HK-2 (cell line): ENCODE measurements at regions not wholly inside any gene's neighbourhood (a gene's known extent, or its start where the extent isn't known, plus 50 kb on each side); places are given as distances from the start of the nearest gene placed in this dataset.
"Not testable (repeated sequence)": the region's sequence is repeated elsewhere in the genome, so short reads cannot be mapped to it uniquely, and the experiment has no call there.

Experiments used
- DNase-seq: peaks from one replicate; pipeline ENCODE4 v3.0.0-alpha.2; 2018; ENCODE audit not compliant: unreplicated experiment

DNA sequence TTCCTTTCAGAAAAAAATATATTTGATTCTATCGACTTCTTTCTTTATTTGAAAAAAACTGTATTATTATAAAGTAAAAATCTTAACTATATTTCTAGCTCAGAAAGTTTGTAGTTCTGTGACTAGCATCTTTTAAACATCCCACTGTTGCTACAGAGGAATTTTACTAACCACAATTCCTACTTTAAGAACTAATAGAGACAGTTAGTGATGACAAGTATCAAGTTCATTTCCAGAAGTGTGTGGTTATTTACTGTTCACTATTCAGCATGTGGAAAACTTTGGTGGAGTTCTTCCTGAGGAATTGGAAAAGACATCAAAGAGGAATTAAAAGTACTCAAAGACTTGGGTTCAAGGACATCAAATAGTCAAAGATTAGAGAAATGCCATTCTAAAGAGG is 524.1 kb upstream of the CBLB start:
- DNase-seq = no peak

DNA sequence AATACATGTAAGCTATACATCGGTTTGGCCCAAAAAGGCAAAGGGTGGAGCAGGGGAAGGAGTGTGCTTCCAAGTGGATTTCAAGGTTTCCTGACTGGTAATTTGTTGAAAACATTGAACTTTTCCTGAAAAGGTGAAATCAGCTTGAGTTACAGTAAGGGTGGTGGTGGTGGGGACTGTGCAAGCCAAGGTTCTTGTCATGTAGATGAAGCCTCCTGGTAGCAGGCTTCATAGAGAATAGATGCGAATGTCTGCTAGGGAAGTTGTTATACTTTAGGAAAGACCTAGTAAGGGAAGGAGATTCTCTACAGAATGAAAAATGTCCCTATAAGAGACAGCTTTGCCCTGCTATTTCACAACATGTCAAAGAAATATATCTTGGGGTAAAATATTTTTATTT is 528.2 kb upstream of the CBLB start:
- DNase-seq = no peak

DNA sequence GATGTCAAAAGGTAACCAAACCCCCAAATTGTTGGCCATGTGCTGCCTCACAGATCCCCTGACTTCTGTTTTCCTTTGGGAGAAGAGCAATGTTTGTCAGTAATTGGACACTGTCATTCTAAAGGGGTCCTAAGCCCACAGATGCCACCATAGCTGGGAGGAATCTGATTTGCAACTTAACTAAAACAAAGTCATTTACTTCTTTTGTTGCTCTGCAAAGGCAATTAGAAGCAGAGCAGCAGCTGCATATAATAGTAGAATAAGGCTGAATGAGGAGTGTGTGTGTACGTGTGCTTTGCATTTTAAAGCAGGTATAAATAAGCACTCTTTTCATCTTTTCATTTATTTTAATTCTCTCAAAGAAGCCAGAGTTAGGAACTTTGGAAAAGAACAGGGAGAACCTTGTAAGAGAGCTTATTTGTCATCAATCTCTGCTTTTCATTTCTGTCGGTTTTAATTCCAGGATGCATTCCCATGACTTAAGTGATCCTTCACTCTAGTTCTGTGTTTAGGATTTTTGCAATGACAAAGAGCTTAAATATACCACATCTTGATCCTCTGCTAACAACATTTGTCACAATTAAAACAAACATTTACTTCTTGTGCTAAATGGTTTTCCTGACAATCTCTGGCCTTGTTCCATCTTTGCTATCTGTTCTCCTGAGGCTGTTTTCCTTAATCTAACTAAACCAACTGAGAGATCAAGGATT is 530.2 kb upstream of the CBLB start:
- DNase-seq = no peak

DNA sequence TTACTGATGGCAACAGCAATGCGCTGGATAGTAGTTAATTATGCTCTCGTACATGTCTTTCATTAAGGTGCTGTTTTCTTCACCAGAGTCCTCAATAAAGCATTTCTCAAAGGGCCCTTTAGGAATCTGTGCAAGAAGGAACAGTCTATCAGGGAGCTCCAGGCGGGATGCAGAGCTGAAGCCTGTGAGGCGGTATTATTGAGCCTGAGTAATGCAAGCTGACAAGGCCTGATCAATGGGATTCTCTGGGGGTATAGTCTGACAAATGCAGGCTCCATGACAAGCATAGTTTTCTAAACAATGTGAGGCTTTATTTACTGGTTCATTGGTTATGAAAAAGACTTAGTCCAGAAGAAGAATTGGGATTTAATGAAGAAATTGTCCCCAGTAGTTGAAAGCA is 530.9 kb upstream of the CBLB start:
- DNase-seq = no peak

DNA sequence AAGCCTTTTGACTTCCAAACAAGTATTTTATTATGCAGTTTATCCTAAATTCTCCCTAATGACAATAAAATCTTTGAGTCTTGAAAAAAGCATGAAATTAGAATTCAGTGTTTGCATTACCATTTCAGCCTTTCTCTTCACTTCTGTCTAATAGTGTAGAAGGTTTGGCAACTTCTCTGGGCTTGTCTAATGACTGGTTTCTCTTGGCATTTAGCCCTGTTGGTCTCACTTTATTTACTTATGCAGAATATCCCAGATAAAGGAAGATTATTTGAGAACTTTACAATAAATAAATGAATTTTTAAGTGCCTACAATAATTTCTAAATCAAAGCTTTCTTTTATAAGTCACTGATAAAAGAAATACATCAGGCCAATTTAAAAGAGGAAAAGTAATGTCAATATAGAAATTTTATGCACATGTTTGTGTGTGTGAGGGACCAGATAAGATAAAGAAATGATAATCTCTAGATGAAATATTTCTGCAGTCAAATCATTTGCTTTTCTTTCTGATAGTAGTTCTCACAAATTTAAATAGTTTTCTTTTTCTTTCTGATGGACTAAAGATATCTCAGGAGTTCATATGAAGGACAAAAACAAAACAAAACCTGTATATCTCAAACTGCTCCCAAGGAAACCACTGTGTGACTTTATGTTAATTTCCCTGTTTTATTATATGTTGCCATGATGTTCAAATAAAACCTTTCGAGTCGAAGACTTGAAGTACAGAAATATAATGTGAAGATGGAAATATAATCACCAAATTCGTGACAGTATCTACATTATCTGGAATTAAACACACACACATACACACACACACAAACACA is 533.1 kb upstream of the CBLB start:
- DNase-seq = no peak

DNA sequence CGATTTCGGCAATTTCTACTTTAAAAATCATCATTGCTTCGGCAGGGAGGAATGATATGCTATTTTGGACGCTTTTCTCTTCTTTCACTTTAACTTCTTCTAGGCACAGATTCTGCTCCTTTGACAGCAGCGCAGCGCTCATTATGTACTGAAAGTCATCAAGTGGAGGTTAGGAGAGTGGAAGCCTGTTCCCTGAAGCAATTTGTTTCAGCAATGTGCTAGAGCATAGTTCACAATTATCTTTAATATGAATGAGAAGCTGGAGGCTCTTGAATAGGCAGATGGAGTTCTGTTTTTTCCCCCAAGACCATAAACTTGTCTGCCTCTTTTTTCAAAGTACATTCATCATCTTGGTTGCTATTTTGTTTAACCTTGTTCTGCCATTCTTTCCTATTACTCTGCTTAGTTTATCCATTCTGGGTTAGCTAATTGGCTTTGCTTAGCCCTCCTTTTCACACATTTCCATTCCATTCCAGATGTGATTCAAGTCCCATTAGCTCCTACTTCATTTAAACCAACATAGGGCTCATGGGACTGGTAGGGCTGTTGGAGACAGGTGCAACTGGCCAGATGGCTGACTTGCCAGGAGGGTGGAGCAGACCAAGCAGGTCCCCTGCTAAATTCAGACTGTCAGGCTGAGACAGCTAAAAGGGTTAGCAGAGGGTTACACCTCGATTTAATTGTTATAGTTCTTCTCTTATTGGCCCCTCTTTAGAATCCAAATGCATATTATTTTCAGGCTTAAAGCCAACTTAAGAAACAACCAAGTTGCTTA is 534.7 kb upstream of the CBLB start:
- DNase-seq = no peak

DNA sequence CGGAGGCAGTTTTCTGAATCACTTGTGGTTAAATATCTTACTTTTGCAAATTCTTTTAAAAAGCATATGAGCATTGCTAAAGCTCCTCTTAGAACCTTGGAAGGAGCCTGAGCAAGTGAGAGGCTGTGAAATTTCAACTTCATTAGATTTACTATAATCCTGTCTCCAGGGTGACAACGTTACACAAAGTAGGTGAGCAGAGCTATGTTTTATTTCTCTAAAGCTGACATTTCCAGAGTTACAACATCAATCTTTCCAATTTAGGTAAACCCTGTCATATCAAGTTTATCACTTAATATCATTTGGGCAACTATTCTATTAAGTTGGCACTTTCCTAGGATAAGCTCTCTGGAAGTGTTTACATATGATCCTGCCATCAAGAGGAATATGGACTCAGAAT is 544.9 kb upstream of the CBLB start:
- DNase-seq = no peak

DNA sequence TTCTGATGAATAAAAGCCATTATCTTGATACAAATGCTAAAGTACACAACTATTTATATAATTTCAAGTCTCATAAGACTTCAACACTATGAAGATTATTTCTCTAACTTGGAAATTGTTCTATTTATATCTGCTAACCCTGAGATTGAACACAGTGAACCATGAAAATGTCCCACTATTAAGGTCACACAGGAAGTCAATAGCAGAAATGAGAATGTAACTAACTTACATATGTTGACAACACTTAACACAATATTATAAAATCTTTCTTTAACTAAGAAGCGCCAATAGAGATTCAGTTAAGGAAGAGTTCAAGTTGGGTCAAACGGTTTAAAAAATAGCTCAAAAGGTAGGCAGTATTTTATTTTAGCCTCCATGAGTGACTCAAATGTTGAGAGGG is 551.8 kb upstream of the CBLB start:
- no peak for DNase-seq

DNA sequence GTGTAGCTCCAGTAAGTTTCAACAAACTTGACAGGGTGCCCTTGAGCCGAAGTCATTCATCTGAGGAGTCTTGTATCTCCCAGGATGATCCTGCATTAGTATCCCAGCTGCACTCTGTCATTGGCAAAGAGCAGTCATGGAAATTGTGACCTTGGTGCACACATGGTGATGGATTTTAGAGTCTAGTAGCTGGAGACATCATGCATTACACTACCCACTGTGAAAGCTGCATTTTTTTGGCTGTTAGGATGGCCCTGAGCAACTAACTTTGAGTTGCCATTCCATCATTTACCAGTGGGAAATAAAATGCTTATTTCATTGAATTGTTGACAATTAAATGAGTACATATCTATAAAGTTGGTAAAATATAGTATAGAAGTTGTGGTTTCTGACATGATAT is 552.6 kb upstream of the CBLB start:
- DNase-seq = no peak

DNA sequence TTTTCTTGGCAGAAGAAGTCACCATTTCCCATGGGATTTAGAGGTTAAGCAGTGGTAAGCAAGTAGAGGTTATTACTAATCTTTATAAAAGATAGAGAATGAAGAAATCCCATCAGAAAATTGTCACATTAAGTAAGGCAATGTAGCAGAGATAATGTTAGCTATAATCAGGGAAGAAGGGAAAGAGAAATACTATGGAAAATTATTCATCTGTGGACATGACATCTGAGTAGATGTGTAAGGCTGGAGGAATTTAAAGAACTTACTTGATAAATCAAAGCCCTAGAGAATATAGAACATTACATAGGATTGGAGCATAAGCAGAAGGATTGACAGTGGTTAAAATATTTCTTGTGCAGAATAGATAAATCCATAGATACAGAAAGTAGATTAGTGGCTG is 553.1 kb upstream of the CBLB start:
- no peak for DNase-seq

DNA sequence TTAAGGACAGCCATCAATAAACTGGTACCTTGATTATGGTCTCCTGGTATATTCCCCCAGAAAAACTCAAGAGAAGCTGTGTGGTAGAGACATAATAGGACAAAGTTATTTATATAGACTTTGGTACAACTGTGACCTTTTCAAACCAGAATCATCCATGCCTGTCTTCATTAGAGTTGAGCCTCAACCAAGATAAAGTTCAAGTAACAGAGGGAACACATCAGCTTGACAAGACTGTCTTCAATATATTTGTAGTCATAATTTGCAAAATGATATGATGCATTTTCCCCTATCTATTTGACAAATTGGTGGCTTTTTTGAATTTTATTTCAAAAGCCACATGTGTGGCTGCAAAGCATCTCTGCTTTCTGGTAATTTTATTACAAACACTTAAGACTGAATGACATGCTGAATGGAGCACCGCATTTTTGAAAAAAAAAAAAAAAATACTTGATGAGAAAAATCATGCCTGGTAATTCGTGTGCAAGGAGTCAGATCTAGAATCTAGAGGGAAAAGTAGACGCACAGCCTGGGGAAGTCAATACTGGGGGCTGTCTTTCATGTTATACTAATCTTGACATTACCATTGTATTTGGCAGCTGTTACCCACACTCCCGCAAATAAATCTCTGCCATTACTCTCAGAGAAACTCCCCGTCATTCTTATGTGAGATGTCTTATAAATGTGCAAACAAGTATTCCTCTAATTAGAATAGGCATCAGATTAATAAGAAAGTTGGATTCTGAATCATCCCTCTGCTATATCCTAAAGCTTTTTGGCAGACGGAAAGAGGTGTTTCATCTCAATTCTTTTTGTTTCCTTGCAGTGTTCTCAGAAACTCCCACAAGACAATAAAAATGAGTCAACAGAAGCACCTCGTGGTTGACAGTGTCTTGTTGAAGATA is 554.8 kb upstream of the CBLB start:
- DNase-seq = no peak

DNA sequence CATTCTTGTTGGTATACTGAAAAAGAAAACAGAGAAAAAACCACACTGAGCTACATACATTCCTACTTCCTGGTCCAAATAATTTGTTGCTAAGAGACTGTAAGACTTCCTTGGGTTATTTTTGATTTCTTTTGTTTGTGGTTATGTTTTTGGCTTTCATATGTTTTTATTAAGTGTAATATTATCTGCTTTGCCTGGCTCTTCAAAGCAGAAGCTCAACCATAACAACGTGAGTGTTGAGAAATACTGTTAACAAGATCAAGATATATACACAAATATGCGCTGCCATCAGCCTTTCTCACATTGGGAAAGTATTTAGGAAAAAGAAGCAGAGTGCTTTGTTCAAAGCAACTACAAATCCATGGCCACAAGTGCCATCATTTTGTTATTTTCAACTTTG is 556.2 kb upstream of the CBLB start:
- DNase-seq = no peak

DNA sequence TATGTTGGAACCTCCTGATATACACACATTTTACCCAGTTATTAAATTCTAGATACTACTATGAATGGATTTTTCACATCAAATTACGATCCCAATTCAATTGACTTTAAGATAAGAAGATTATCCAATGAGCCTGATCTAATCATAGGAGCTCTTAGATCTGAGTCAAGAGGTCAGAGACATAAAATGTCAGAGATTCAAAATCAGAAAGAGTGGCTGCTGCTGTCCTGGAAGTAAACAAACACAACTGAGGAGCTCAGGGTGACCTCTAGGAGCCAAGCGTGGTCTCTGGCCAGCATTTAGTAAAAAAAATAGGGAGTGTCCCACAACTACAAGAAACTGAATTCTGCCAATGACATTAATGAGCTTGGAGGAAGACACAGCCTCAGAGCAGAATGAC is 557.1 kb upstream of the CBLB start:
- DNase-seq = no peak

DNA sequence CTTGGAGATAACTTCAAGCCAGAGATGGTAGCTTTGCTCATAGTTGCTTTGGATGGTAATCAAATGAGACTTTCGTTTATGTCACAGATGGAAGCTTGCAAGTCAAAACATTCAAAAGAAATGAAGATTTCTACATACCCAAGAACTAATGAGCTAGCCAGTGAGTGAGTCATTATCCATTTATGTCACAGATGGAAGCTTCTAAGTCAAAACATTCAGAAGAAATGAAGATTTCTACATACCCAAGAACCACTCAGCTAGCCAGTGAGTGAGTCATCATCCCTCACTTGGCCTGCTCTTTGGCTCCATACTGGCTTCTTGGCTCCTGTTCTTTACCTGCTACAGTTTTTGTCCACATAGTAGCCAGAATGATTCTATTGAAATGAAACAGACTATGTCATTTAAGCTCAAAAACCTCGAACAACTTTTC is 559.8 kb upstream of the CBLB start:
- DNase-seq = peak; percentile 45

DNA sequence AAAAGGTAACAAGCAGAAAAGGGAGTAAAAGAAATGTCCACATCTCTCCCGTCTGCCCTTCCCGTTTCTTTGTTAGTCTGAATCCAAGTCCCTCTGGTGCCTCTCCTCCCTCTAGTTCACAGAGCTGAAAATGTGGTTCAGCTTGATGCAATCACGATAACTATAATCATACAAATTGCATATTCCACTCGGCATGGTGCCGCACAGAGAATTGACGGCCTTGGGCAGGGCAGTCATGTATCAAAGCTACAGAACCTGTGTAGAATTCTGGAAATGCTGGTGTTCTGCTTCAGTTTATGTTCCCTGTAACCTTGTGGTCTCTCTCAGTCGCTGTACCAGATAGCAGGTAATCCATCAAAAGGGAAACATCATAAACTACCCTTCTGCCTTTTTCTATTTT is 562.9 kb upstream of the CBLB start:
- no peak for DNase-seq

DNA sequence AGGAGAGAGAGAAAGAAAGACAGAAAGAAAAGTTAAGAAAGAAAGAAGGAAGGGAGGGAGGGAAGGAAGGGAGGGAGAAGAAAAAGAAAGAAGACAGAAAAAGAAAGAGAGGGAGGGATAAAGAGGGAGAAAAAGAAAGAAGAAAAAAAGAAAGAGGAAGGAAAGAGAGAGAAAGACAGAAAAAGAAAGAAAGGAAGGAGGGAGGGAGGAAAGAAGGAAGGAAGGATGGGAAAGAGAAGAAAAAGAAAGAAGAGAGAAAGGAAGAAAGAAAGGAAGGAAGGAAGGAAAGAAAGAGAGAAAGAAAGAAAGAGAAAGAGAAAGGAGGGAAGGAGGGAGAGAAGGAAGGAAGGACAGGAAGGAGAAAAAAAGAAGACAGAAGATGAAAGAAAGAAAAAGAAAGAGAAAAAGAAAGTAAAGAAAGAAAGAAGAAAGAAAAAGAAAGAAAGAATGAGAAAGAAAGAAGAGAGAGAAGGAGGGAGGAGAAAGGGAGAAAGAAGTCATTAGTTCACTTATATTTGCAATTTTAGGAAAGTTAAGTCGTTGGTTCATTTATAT is 567.2 kb upstream of the CBLB start:
- DNase-seq = no peak

DNA sequence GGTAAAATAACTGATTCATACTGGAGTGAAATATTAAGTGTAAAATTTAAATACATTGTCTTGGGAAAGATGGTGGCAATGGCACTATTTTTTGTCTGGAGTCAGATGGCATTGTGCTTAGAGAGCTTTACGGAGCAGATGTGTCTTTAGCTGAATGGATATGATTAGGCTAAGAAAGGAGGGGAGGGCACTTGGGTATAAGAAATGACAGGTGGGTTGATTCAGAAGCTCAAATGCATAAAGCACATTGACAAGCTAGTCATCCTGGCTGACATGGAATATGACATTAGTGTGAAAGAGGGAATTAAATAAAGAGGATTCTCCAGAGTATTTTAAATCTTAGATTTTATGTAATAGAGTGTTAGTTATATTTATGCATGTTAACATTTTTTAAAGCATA is 570.1 kb upstream of the CBLB start:
- no peak for DNase-seq

DNA sequence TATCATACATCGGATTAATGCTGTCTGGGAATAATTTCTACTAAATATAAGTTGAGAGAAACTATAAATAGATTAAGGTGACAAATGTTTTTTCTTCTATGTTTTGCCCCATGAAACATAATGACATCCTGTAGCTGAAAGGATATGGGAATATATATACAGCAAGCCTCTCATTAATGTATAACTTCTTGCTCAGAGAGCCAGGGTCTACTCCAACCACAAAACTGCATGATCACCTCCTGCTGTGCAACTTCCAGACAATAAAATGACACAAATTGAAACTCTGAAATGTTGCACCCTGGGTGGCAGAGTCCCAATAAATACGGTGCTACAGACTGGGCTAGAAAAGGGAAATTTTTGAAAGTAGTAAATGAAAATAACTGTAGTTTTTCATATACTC is 571.9 kb upstream of the CBLB start:
- peak; percentile 30 for DNase-seq

DNA sequence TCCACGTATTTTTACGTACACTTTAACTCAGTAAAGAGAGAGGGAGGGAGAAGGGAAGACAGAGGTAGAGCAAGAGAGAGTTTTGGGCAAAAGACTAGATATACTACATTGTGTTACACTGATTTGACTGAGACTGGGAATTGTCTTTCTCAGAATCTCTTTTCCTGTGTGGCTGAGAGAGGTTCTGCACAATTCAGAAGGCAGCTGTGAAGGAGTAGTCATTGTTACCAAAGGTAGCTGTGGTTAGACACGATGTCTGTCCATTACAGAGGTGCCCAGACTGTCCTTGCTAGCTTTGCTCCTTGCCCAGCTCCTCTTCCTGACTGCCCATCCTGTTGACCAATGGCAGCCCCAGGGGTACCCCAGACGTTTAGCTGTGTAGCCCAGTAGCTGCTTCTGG is 577.5 kb upstream of the CBLB start:
- no peak for DNase-seq

DNA sequence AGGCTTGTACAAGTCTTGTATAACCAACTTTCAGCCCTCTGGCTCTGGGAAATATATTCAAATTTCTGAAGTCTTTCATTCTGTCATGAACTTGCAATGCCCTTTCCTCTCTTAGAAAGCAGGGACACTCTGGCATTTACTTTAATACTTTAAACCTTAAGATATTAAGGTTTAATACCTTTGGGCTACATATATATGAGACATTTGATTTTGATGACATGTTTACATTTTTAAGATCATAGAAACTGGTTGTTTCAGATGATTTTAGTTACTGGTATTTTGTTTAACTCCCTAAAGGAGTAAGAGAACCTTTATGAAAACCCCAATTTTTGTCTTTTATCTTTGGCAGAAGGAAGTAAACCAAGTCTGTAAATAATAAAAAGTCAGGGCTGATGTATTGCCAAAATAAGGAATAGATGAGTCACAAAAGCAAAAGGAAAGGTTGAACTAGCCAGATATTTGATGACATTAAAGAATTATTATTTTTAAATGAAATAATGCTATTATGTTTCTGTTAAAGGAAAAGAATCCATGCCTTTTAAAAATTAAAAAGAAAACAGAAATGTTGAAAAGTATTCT is 579.0 kb upstream of the CBLB start:
- no peak for DNase-seq

DNA sequence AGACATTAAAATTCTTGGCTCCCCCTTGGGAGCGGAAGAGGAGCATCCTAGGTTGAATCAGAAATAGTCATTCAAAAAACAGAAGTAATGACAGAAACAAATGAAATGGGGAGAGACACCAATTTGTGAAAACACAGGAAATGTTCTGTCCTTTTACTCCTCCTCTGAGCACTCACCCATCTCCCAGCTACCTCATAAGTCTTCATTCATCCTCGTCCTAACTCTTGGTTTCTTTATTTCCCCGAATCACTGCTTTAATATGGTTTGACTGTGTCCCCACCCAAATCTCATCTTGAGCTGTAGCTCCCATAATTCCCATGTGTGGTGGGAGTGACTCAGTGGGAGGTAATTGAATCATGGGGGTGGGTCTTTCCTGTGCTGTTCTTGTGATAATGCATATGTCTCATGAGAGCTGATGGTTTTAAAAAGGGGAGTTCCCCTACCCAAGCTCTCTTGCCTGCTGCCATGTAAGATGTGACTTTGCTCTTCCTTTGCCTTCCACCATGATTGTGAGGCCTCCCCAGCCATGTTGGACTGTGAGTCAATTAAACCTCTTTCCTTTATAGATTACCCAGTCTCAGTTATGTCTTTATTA is 579.7 kb upstream of the CBLB start:
- not testable (repeated sequence) for DNase-seq
